HFFc6 (cell line): ENCODE measurements at regions not wholly inside any gene's neighbourhood (a gene's known extent, or its start where the extent isn't known, plus 50 kb on each side); places are given as distances from the start of the nearest gene placed in this dataset.

Source experiments
- DNase-seq: peaks from one replicate; pipeline ENCODE4 v3.0.0-alpha.2; 2018
- H3K27ac Mint-ChIP-seq: 2 replicates; pipeline ENCODE4 v1.8.0; 2020; ENCODE audit warnings: mild to moderate bottlenecking, mixed read lengths
- H3K27me3 Mint-ChIP-seq: 2 replicates; pipeline ENCODE4 v1.8.0; 2021; ENCODE audit warnings: mild to moderate bottlenecking, moderate library complexity, mixed read lengths; ENCODE audit not compliant: insufficient read depth
- H3K36me3 Mint-ChIP-seq: 2 replicates; pipeline ENCODE4 v1.8.0; 2021; ENCODE audit warnings: low read depth, mixed read lengths
- H3K4me1 Mint-ChIP-seq: 2 replicates; pipeline ENCODE4 v1.8.0; 2020; ENCODE audit warnings: low read depth, mixed read lengths
- H3K4me3 Mint-ChIP-seq: 2 replicates; pipeline ENCODE4 v1.8.0; 2020; ENCODE audit warnings: mild to moderate bottlenecking, moderate library complexity, mixed read lengths
- H3K9me3 Mint-ChIP-seq: 2 replicates; pipeline ENCODE4 v1.8.0; 2020; ENCODE audit warnings: mild to moderate bottlenecking, mixed read lengths
- TF ChIP-seq, protein P1 (sequence below): fragments of 200-600 bp; sonication (generic); IDR thresholded peaks from 2 replicates; pipeline ENCODE4 v1.5.0; 2021; ENCODE audit warnings: antibody characterized with exemption, mild to moderate bottlenecking

- Mint-ChIP-seq H3K27me3 (peaks cover 7% of the 10 kb centered on the region), H3K36me3 (peaks cover 35% of the 10 kb centered on the region), H3K4me1 (peaks cover 25% of the 10 kb centered on the region)
Measured at GRCh38 chr7:115274-115911, 77.0 kb upstream of the FAM20C start.

GRCh38 chr7:116188-116981 is 76.0 kb upstream of the FAM20C start:
- DNase-seq: no peak
- no peak overlapping the region for H3K4me3 Mint-ChIP-seq
- peaks cover 34% of the 10 kb centered on the region for H3K9me3 Mint-ChIP-seq
- TF ChIP-seq, protein P1, sequence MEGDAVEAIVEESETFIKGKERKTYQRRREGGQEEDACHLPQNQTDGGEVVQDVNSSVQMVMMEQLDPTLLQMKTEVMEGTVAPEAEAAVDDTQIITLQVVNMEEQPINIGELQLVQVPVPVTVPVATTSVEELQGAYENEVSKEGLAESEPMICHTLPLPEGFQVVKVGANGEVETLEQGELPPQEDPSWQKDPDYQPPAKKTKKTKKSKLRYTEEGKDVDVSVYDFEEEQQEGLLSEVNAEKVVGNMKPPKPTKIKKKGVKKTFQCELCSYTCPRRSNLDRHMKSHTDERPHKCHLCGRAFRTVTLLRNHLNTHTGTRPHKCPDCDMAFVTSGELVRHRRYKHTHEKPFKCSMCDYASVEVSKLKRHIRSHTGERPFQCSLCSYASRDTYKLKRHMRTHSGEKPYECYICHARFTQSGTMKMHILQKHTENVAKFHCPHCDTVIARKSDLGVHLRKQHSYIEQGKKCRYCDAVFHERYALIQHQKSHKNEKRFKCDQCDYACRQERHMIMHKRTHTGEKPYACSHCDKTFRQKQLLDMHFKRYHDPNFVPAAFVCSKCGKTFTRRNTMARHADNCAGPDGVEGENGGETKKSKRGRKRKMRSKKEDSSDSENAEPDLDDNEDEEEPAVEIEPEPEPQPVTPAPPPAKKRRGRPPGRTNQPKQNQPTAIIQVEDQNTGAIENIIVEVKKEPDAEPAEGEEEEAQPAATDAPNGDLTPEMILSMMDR: no peak
- peaks cover 7% of the 10 kb centered on the region for H3K27me3 Mint-ChIP-seq
- H3K4me1 Mint-ChIP-seq: peaks cover 25% of the 10 kb centered on the region
- H3K27ac Mint-ChIP-seq: no peak overlapping the region
- H3K36me3 Mint-ChIP-seq: peaks cover 30% of the 10 kb centered on the region

More at GRCh38 chr7:115274-115911, 77.0 kb upstream of the FAM20C start:
- DNase-seq: no peak
- Mint-ChIP-seq H3K4me3 (no peak overlapping the region; the same call in 1 of the 2 replicates), H3K9me3 (peaks cover 38% of the 10 kb centered on the region), H3K27ac (peak overlapping the region; percentile 9; the same call in 1 of the 2 replicates)
- TF ChIP-seq, protein P1: no peak

GRCh38 chr7:117836-118614 is 74.3 kb upstream of the FAM20C start:
- Mint-ChIP-seq H3K27me3 (peaks cover 7% of the 10 kb centered on the region), H3K27ac (no peak overlapping the region), H3K4me1 (peaks cover 19% of the 10 kb centered on the region), H3K4me3 (no peak overlapping the region), H3K36me3 (peaks cover 16% of the 10 kb centered on the region), H3K9me3 (peaks cover 17% of the 10 kb centered on the region)
- TF ChIP-seq, protein P1: no peak
- DNase-seq: no peak

DNA sequence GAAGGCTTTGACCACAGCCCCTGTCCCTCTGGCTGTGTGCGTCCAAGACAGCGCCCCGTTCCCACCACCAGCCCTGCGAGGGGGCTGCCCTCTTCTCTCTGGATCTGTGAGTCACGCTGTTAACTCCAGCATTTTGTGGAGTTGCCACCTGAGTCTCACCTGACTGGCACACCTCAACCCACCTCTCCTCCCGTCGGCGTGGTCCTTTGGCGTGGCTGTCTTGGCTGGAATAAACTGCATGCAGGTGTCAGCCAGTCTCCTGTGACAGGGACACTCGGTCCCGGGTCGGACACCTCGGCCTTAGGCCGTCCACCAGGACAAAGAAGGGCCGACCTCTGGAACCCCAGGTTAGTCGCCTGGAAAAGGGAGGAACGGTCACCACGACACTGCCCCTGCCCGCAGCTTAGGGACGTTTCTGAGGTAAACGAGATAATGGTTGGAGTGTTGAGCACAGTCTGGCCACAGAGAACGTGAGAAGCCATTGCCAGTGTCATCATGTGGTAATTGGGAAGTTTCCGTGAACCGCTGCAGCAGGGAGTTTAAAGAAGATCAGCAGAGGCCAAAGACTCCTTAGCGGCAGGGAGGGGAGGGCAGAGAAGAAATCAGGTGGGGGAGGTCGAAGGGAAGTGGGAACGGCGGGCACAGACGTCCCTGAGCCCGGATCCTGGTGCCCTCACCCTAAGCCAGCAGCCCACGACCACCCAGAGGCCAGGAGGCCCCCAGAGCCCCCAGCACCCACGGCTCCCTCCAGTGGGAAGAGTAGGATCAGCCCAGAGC is 73.6 kb upstream of the FAM20C start:
- TF ChIP-seq, protein P1: no peak
- Mint-ChIP-seq H3K36me3 (peaks cover 8% of the 10 kb centered on the region), H3K27ac (no peak overlapping the region), H3K9me3 (peaks cover 10% of the 10 kb centered on the region), H3K27me3 (peaks cover 9% of the 10 kb centered on the region), H3K4me1 (peaks cover 17% of the 10 kb centered on the region), H3K4me3 (no peak overlapping the region)
- DNase-seq: no peak
